ENCODE measurements at regions not wholly inside any gene's neighbourhood (a gene's known extent, or its start where the extent isn't known, plus 50 kb on each side); places are given as distances from the start of the nearest gene placed in this dataset.

GRCh38 chr13:44120849-44121755 lies 241.4 kb downstream of the LACC1 start:
- FAIRE-seq = no peak
- DNase-seq (ENCODE audit: insufficient read length) = no peak
- TF ChIP-seq POLR2AphosphoS5 (IDR thresholded peaks at IDR 0.05; ENCODE audit: low read depth, low read length) = no peak
- no peak for TF ChIP-seq TAF1 (IDR thresholded peaks at IDR 0.05; ENCODE audit: borderline replicate concordance, low read depth, low read length)
- no peak for TF ChIP-seq POLR2A (IDR thresholded peaks at IDR 0.05; ENCODE audit: low read depth, low read length)

GRCh38 chr13:44124352-44124751 lies 244.6 kb downstream of the LACC1 start:
- DNase-seq (ENCODE audit: insufficient read length) (no peak), FAIRE-seq (no peak)
- TF ChIP-seq POLR2AphosphoS5 (IDR thresholded peaks at IDR 0.05; ENCODE audit: low read depth, low read length) (no peak), POLR2A (IDR thresholded peaks at IDR 0.05; ENCODE audit: low read depth, low read length) (no peak), TAF1 (IDR thresholded peaks at IDR 0.05; ENCODE audit: borderline replicate concordance, low read depth, low read length) (no peak)

DNA sequence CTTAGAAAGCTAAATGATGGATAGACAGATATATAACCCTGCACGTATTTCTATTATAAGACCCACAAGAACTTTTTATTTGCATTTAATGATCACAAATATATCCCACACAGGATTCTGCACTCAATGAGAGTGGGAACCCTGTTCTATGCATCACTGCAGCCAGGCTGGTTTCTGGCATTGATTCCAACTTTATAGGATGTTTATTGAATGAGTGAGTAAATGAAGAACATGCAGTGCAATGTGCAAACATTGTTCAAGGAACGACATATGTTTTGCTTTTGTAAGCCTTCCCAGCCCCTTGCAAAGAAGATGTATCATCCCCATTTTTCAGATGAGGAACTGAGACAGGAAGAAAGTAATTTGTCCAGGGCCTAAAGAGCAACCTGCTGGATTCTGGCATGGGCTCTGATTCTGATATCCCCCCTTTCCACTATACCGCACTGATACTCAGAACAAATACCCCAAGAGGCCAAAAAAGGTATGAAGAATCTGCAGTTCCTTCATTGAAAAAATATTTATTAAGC lies 246.3 kb downstream of the LACC1 start:
- FAIRE-seq (no peak), DNase-seq (ENCODE audit: insufficient read length) (no peak)
- no peak for TF ChIP-seq POLR2AphosphoS5 (IDR thresholded peaks at IDR 0.05; ENCODE audit: low read depth, low read length)
- no peak for TF ChIP-seq POLR2A (IDR thresholded peaks at IDR 0.05; ENCODE audit: low read depth, low read length)
- no peak for TF ChIP-seq TAF1 (IDR thresholded peaks at IDR 0.05; ENCODE audit: borderline replicate concordance, low read depth, low read length)

GRCh38 chr13:44128552-44129001 lies 245.0 kb upstream of the SERP2 start:
- no peak for TF ChIP-seq POLR2AphosphoS5 (IDR thresholded peaks at IDR 0.05; ENCODE audit: low read depth, low read length)
- no peak for TF ChIP-seq POLR2A (IDR thresholded peaks at IDR 0.05; ENCODE audit: low read depth, low read length)
- no peak for TF ChIP-seq TAF1 (IDR thresholded peaks at IDR 0.05; ENCODE audit: borderline replicate concordance, low read depth, low read length)
- DNase-seq (ENCODE audit: insufficient read length) (no peak), FAIRE-seq (no peak)

DNA sequence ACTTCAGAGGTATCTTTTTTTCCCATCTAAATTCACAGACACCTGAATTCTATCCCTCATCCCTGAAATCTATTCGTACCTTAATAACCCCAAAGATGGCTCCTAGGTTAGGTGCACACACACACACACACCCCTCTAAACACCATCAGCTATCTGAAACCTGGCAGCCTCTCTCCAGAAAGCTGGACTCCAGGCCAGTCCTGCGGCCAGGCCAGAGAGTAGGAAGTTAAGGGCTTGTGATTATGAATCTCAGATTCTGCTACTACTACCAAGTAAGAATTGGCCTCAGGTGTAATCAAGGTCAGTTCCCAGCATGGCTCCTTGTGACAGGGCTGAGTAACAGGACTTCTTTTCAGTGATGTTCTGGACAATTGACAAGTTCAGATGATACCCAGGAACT lies 244.2 kb upstream of the SERP2 start:
- DNase-seq (ENCODE audit: insufficient read length) (no peak), FAIRE-seq (no peak)
- no peak for TF ChIP-seq POLR2AphosphoS5 (IDR thresholded peaks at IDR 0.05; ENCODE audit: low read depth, low read length)
- no peak for TF ChIP-seq POLR2A (IDR thresholded peaks at IDR 0.05; ENCODE audit: low read depth, low read length)
- TF ChIP-seq TAF1 (IDR thresholded peaks at IDR 0.05; ENCODE audit: borderline replicate concordance, low read depth, low read length) = no peak

DNA sequence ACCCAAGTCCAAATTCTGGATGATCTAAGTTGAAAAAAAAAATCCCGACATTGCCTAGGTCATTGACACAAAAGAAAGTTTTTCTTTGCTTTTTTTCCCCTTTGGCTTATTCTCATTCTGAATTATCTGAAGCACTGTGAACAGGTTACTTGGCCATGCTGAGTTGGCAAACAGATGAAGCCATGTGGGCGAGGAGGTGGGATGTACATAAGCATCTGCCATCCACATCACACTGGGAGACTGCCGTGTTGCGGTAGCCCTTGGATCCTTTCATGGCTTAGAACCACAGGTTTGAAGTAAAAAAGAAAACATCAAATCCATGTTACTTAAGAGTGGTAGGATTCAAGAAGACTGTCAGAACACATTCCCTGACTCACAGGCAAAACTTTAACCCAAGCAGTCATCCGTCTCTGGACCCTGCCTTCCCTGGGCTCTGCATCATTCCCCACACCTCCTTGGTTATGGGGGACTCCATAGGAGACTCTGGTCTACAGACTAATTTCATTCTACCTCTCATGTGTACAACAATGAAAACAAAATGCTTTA lies 242.5 kb upstream of the SERP2 start:
- no peak for FAIRE-seq

GRCh38 chr13:44132710-44133109 lies 240.9 kb upstream of the SERP2 start:
- TF ChIP-seq POLR2A (IDR thresholded peaks at IDR 0.05; ENCODE audit: low read depth, low read length) = no peak
- no peak for TF ChIP-seq TAF1 (IDR thresholded peaks at IDR 0.05; ENCODE audit: borderline replicate concordance, low read depth, low read length)
- TF ChIP-seq POLR2AphosphoS5 (IDR thresholded peaks at IDR 0.05; ENCODE audit: low read depth, low read length) = no peak
- FAIRE-seq = no peak
- DNase-seq (ENCODE audit: insufficient read length) = no peak

More for the DNA sequence above, 242.5 kb upstream of the SERP2 start:
- DNase-seq (ENCODE audit: insufficient read length) = no peak
- TF ChIP-seq TAF1 (IDR thresholded peaks at IDR 0.05; ENCODE audit: borderline replicate concordance, low read depth, low read length) = no peak
- no peak for TF ChIP-seq POLR2AphosphoS5 (IDR thresholded peaks at IDR 0.05; ENCODE audit: low read depth, low read length)
- no peak for TF ChIP-seq POLR2A (IDR thresholded peaks at IDR 0.05; ENCODE audit: low read depth, low read length)

GRCh38 chr13:44133626-44134025 lies 240.0 kb upstream of the SERP2 start:
- no peak for FAIRE-seq
- DNase-seq (ENCODE audit: insufficient read length) = no peak
- TF ChIP-seq TAF1 (IDR thresholded peaks at IDR 0.05; ENCODE audit: borderline replicate concordance, low read depth, low read length) = no peak
- TF ChIP-seq POLR2A (IDR thresholded peaks at IDR 0.05; ENCODE audit: low read depth, low read length) = no peak
- TF ChIP-seq POLR2AphosphoS5 (IDR thresholded peaks at IDR 0.05; ENCODE audit: low read depth, low read length) = no peak

GRCh38 chr13:44135566-44135965 lies 238.1 kb upstream of the SERP2 start:
- DNase-seq (ENCODE audit: insufficient read length) (no peak), FAIRE-seq (no peak)
- TF ChIP-seq POLR2A (IDR thresholded peaks at IDR 0.05; ENCODE audit: low read depth, low read length) (no peak), POLR2AphosphoS5 (IDR thresholded peaks at IDR 0.05; ENCODE audit: low read depth, low read length) (no peak), TAF1 (IDR thresholded peaks at IDR 0.05; ENCODE audit: borderline replicate concordance, low read depth, low read length) (no peak)

DNA sequence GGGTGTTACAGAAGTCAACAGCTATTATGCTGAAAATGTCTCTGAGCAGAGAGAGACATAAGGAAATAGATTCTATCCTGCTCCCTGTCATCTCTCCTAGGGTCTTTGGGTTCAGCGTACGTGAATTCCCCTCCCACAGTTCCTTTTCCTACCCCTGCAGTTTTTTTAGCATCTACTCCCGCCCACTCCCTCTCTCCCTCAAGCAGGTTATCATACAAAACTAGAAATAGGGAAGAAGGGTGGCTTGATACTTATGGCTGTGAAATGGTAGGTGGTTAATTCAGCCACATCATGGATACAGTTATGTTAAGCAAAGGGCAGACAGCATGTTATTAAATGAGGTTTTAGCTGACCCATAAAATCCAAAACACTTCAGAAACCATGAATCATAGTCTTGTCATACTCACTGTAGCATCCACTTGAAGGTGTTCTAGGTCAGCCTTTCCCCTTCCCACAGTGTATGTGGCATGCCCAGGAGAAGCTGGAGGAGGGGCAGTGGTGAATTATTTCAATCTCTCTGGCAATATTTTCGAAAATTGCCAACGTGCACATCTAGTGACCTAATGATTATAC lies 236.8 kb upstream of the SERP2 start:
- TF ChIP-seq POLR2A (IDR thresholded peaks at IDR 0.05; ENCODE audit: low read depth, low read length) (no peak), POLR2AphosphoS5 (IDR thresholded peaks at IDR 0.05; ENCODE audit: low read depth, low read length) (no peak), TAF1 (IDR thresholded peaks at IDR 0.05; ENCODE audit: borderline replicate concordance, low read depth, low read length) (no peak)
- no peak for DNase-seq (ENCODE audit: insufficient read length)
- no peak for FAIRE-seq

DNA sequence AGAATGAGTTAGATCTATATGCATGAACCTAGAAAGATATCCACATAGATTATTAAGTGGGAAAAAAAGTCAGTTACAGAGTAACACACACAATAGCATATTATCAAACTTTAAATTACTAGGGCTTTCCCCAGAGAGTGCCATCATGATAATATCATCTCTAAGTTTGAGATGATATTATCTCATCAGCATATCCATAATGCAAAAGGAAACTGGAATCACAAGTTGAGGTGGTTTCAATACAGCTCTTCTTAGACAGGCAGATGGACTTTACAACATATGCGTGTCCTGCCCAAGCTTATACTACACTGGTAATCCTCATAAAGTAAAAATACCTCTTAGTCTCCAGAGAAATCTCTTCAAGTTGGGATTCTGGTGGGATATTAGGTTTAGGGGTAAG lies 236.2 kb upstream of the SERP2 start:
- TF ChIP-seq POLR2AphosphoS5 (IDR thresholded peaks at IDR 0.05; ENCODE audit: low read depth, low read length) (no peak), TAF1 (IDR thresholded peaks at IDR 0.05; ENCODE audit: borderline replicate concordance, low read depth, low read length) (no peak), POLR2A (IDR thresholded peaks at IDR 0.05; ENCODE audit: low read depth, low read length) (no peak)
- DNase-seq (ENCODE audit: insufficient read length) (no peak), FAIRE-seq (no peak)

Data from GM12892 (cell line).